HEK293 (cell line): ENCODE measurements at regions not wholly inside any gene's neighbourhood (a gene's known extent, or its start where the extent isn't known, plus 50 kb on each side); places are given as distances from the start of the nearest gene placed in this dataset.

ENCODE experiments used
- ZNF354C ChIP-seq: fragments of 450-650 bp; formaldehyde crosslinking; IDR thresholded peaks from 2 replicates; pipeline ENCODE4 v1.5.1; 2016; ENCODE audit warnings: missing biosample characterization, missing genetic modification characterization, low read depth, borderline replicate concordance
- TF ChIP-seq, protein P1 (sequence below): fragments of 450-650 bp; IDR thresholded peaks from 2 replicates; pipeline ENCODE4 v1.5.1; 2018; ENCODE audit warnings: missing biosample characterization, mild to moderate bottlenecking, missing genetic modification characterization

DNA sequence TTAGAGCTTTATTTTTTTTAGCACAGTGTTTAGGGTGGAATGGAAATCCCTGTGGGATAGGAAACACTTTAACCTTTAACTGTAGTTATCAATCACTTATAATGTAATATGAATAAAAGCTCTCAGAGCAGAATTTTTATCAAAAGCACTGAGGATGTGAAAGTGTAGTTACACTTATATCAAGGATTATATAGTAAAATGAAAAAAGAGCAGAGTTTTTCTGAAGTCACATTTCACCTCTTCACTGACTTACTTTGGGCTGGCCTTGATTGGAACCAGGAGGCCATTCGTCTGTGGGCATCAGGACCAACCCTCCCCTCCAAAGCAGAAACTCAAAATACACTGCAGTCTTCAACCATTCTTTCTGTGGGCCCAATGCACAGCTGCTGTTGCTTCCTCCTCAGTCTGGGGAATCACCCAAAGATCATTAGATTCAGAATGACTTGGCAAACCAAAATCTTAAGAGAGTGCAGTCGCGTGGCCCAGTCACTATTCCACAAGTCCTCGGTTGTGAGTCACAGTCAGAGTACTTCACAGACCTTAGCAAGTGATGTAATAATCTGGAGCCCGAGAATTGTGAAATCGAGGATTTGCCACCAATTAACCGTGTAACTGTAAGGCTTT, 132.6 kb upstream of the COL8A1 start:
- TF ChIP-seq, protein P1, sequence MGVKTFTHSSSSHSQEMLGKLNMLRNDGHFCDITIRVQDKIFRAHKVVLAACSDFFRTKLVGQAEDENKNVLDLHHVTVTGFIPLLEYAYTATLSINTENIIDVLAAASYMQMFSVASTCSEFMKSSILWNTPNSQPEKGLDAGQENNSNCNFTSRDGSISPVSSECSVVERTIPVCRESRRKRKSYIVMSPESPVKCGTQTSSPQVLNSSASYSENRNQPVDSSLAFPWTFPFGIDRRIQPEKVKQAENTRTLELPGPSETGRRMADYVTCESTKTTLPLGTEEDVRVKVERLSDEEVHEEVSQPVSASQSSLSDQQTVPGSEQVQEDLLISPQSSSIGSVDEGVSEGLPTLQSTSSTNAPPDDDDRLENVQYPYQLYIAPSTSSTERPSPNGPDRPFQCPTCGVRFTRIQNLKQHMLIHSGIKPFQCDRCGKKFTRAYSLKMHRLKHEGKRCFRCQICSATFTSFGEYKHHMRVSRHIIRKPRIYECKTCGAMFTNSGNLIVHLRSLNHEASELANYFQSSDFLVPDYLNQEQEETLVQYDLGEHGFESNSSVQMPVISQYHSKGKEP (tag by site-specific recombination), result no peak
- TF ChIP-seq ZNF354C (tag by site-specific recombination), result no peak
